GM10266 (cell line): ENCODE measurements at regions not wholly inside any gene's neighbourhood (a gene's known extent, or its start where the extent isn't known, plus 50 kb on each side); places are given as distances from the start of the nearest gene placed in this dataset.

Experiments
- DNase-seq: peaks from one replicate; pipeline ENCODE4 v3.0.0; 2012; ENCODE audit errors: extremely low spot score
- TF ChIP-seq, protein P1 (sequence below): IDR thresholded peaks from 2 replicates; pipeline ENCODE4 v1.5.1; 2012; ENCODE audit warnings: mild to moderate bottlenecking, low read depth; ENCODE audit not compliant: control insufficient read depth, insufficient read depth; ENCODE audit errors: missing control alignments

- no peak for DNase-seq
- TF ChIP-seq, protein P1, sequence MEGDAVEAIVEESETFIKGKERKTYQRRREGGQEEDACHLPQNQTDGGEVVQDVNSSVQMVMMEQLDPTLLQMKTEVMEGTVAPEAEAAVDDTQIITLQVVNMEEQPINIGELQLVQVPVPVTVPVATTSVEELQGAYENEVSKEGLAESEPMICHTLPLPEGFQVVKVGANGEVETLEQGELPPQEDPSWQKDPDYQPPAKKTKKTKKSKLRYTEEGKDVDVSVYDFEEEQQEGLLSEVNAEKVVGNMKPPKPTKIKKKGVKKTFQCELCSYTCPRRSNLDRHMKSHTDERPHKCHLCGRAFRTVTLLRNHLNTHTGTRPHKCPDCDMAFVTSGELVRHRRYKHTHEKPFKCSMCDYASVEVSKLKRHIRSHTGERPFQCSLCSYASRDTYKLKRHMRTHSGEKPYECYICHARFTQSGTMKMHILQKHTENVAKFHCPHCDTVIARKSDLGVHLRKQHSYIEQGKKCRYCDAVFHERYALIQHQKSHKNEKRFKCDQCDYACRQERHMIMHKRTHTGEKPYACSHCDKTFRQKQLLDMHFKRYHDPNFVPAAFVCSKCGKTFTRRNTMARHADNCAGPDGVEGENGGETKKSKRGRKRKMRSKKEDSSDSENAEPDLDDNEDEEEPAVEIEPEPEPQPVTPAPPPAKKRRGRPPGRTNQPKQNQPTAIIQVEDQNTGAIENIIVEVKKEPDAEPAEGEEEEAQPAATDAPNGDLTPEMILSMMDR: no peak
Measured at GRCh38 chr6:78117966-78118365, 465.1 kb downstream of the MEI4 start.

- TF ChIP-seq, protein P1: no peak
- DNase-seq: no peak
Measured at GRCh38 chr6:78131521-78131920, 478.7 kb downstream of the MEI4 start.

GRCh38 chr6:78132671-78133410 is 480.0 kb downstream of the MEI4 start:
- TF ChIP-seq, protein P1: no peak

DNA sequence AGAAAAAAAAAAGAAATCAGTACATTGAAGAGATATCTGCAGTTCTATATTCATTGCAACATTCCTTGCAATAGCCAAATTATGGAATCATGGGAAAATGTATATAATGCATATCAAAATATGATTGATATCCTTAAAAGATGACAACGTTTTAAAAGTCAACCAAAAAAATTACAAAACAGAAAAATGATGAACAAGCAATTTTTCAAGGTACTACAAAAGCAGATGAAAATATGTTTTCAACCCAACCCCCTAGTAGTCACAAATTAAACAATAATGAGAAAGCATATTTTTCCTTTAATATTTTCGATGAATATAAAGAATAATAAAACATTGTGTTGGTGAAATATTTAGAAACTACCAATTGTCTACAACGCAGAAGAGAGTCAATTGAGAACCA is 497.6 kb downstream of the MEI4 start:
- DNase-seq: no peak
- TF ChIP-seq, protein P1: no peak

More at GRCh38 chr6:78132671-78133410, 480.0 kb downstream of the MEI4 start:
- DNase-seq: no peak

DNA sequence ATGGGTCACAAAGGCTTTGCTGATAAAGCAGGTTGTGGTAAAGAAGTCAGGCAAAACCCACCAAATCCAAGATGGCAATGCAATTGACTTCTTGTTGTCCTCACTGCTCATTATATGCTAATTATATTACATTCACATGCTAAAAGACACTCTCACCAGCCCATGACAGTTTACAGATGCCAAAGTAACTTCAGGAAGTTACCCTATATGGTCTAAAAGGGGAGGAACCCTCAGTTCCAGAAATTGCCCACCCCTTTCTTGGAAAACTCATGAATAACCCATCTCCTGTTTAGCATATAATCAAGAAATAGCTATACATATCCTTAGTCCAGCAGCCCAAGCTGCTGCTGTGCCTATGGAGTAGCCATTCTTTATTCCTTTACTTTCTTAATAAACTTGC is 501.1 kb downstream of the MEI4 start:
- DNase-seq: no peak
- TF ChIP-seq, protein P1: no peak

- TF ChIP-seq, protein P1: no peak
- DNase-seq: no peak
Measured at GRCh38 chr6:78157606-78158005, 504.8 kb downstream of the MEI4 start.

DNA sequence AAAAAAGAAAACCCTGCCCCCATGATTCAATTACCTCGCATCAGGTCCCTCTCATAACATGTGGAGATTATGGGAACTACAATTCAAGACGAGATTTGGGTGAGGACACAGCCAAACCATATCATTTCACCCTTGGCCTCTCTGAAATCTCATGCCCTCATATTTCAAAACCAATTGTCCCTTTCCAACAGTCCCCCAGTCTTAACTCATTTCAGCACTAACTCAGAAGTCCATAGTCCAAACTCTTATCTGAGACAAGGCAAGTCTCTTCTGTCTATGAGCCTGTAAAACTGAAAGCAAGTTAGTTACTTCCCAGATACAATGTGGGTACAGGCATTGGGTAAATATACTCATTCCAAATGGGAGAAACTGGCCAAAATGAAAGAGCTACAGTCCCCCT is 536.1 kb downstream of the MEI4 start:
- TF ChIP-seq, protein P1: no peak
- no peak for DNase-seq
